ENCODE measurements at regions not wholly inside any gene's neighbourhood (a gene's known extent, or its start where the extent isn't known, plus 50 kb on each side); places are given as distances from the start of the nearest gene placed in this dataset.

DNA sequence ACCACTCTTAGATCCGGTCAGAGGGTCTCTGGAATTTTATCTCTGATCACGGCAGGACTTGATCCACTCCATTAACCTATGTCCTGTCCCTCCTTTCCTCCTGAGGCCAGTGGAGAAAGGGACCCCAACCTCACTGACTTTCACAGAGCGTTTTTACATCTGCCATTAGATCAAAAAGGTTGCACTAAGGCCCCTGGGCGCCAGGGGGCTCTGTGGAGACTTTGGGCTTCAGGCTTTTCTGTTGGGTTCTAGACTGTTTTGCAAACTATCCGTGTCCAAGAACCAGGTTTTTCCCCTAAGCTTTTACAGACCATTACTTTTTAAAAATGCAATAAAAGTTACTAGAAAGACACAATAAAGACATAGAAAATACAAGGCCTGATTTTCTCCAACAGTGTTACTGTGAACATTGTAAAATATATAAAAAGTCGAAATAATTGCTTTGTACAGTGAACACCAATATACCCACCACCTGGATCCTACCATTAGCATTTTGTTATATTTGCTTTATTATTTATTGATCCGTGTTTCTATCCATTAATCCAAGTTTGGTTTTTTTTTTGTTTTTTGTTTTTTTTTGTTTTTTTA is 159.7 kb downstream of the POLR2M start:
- CTCF ChIA-PET: interaction anchor here (1.0 to 15.1 kb wide), 12 partner anchors 8 to 317 kb away, joined by 3 to 209 read pairs (median 6); partner anchors contain the start of gene ALDH1A2
- POLR2A ChIA-PET: interaction anchor here (0.6 kb wide), 1 partner anchor 245 kb away, joined by 4 read pairs; no protein-coding TSS in a partner anchor
- TF ChIP-seq, protein P1, sequence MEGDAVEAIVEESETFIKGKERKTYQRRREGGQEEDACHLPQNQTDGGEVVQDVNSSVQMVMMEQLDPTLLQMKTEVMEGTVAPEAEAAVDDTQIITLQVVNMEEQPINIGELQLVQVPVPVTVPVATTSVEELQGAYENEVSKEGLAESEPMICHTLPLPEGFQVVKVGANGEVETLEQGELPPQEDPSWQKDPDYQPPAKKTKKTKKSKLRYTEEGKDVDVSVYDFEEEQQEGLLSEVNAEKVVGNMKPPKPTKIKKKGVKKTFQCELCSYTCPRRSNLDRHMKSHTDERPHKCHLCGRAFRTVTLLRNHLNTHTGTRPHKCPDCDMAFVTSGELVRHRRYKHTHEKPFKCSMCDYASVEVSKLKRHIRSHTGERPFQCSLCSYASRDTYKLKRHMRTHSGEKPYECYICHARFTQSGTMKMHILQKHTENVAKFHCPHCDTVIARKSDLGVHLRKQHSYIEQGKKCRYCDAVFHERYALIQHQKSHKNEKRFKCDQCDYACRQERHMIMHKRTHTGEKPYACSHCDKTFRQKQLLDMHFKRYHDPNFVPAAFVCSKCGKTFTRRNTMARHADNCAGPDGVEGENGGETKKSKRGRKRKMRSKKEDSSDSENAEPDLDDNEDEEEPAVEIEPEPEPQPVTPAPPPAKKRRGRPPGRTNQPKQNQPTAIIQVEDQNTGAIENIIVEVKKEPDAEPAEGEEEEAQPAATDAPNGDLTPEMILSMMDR (IDR thresholded peaks at IDR 0.05; ENCODE audit: insufficient read depth, low read length, missing control alignments): peak; percentile 69
- H3K4me3 ChIP-seq (ENCODE audit: low read depth, low read length): no peak overlapping the region
- no peak for DNase-seq (ENCODE audit: low read depth, low spot score)

- CTCF ChIA-PET: interaction anchor here (1.0 to 15.1 kb wide), 8 partner anchors 8 to 201 kb away, joined by 3 to 209 read pairs (median 4); partner anchors contain the start of gene ALDH1A2
- POLR2A ChIA-PET: no interaction called here
- DNase-seq (ENCODE audit: low read depth, low spot score): no peak
- TF ChIP-seq, protein P1 (IDR thresholded peaks at IDR 0.05; ENCODE audit: insufficient read depth, low read length, missing control alignments): no peak
- no peak overlapping the region for H3K4me3 ChIP-seq (ENCODE audit: low read depth, low read length)
These were observed 161.7 kb downstream of the POLR2M start for GRCh38 chr15:57867970-57868798.

GRCh38 chr15:57870667-57871066 is 164.2 kb downstream of the POLR2M start:
- CTCF ChIA-PET: interaction anchor here (1.2 to 4.2 kb wide), 4 partner anchors 10 to 196 kb away, joined by 4 to 49 read pairs (median 6); no protein-coding TSS in a partner anchor
- POLR2A ChIA-PET: no interaction called here
- H3K4me3 ChIP-seq (ENCODE audit: low read depth, low read length): no peak overlapping the region
- DNase-seq (ENCODE audit: low read depth, low spot score): no peak
- TF ChIP-seq, protein P1 (IDR thresholded peaks at IDR 0.05; ENCODE audit: insufficient read depth, low read length, missing control alignments): no peak

DNA sequence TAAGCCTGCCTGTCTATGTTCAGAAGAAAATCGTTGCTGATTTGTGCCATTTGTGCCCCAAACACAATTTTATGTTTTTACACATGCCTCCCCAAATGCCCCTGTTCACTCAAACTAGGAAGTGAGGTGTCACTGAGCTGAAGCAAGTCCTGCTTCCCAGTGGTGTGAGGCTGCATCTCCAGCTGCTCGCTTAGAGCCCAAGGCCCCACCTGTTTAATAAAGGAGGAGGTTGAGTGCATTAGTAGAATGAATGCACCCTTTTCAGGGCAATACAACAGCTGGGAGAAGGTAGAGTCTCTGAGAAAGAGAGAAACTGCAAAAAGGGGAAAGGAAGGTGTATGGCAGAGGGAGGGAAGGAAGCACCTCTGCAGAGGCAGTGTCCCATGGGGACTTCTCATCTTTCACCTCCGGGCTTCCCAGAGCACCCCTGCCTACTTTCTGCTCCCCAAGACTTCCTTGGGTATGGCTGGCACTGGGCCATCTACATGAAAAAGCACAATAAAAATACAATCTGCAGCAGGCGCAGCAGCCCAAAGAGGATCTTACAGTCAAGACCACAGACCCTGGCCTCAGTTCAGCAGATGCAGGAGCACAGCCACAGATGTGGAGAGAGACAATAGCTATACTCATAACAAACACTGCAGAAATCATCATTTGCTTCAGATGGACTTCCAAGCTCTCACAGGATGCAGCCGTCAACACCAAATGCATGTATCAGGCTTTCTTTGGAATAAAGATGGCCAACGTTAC is 165.9 kb downstream of the POLR2M start:
- DNase-seq (ENCODE audit: low read depth, low spot score): no peak
- POLR2A ChIA-PET: no interaction called here
- TF ChIP-seq, protein P1 (IDR thresholded peaks at IDR 0.05; ENCODE audit: insufficient read depth, low read length, missing control alignments): no peak
- CTCF ChIA-PET: interaction anchor here (0.9 to 4.2 kb wide), 6 partner anchors 12 to 1656 kb away, joined by 3 to 49 read pairs (median 5); no protein-coding TSS in a partner anchor
- no peak overlapping the region for H3K4me3 ChIP-seq (ENCODE audit: low read depth, low read length)

GRCh38 chr15:57873564-57874209 is 167.2 kb downstream of the POLR2M start:
- H3K4me3 ChIP-seq (ENCODE audit: low read depth, low read length): no peak overlapping the region
- CTCF ChIA-PET: interaction anchor here (1.5 to 2.4 kb wide), 3 partner anchors 8 to 205 kb away, joined by 4 to 12 read pairs (median 7); no protein-coding TSS in a partner anchor
- POLR2A ChIA-PET: no interaction called here
- peak; percentile 14 for DNase-seq (ENCODE audit: low read depth, low spot score)
- TF ChIP-seq, protein P1 (IDR thresholded peaks at IDR 0.05; ENCODE audit: insufficient read depth, low read length, missing control alignments): no peak

Data from AG04449 (cell line).